HCT116 (cell line): ENCODE measurements at regions not wholly inside any gene's neighbourhood (a gene's known extent, or its start where the extent isn't known, plus 50 kb on each side); places are given as distances from the start of the nearest gene placed in this dataset.

Experiments used
- ATAC-seq: fragments of 200-7000 bp; cut with Tn5 transposase; 2 replicates; pipeline ENCODE4 v1.9.1; 2020; ENCODE audit warnings: mild to moderate bottlenecking, moderate library complexity
- BruUV-seq: library from RNA; stranded (reverse); fragments of 400-500 nt; replicated peaks from 2 replicates; lab custom pipeline; 2021; lab: Mats Ljungman, UMichigan
- CTCF ChIA-PET: fragments of 300-600 bp; sonication (Branson Sonifier 250); formaldehyde crosslinking; loops from one replicate; lab custom pipeline; 2021; ENCODE audit warnings: antibody characterized with exemption; lab: Charles Lee
- POLR2A ChIA-PET: fragments of 300-600, 350-600 bp; sonication (Branson Sonifier 250); formaldehyde crosslinking; loops from one replicate; lab custom pipeline; 2021; ENCODE audit warnings: antibody characterized with exemption; lab: Charles Lee
- RAD21 ChIA-PET, 2 experiments: fragments of 300-600 bp; sonication (Branson Sonifier 250); formaldehyde crosslinking; loops; one replicate each; lab custom pipeline; 2023; ENCODE audit warnings: low total read pairs in 2 of 2; ENCODE audit not compliant: uncharacterized antibody in 2 of 2, unreplicated experiment in 2 of 2, low non-redundant PET in 1 of 2; lab: Charles Lee
- DNase-seq: peaks from one replicate; pipeline ENCODE4 v3.0.0-alpha.2; 2010; ENCODE audit warnings: low read depth, low spot score
- H2AFZ ChIP-seq: fragments of 200-600 bp; shearing (Covaris generic), sonication (generic); 2 replicates; pipeline ENCODE4 v1.6.1; 2017; ENCODE audit warnings: low read depth, mixed run types, mixed read lengths, antibody characterized with exemption, low read length; ENCODE audit not compliant: poor library complexity, severe bottlenecking
- H3K27ac ChIP-seq: 2 replicates; pipeline ENCODE4 v1.5.1; 2012; ENCODE audit warnings: low read depth, low read length
- H3K27me3 ChIP-seq: fragments of 200-600 bp; sonication (generic); 2 replicates; pipeline ENCODE4 v1.6.1; 2016; ENCODE audit warnings: mixed run types, low read length, mixed read lengths; ENCODE audit not compliant: insufficient read depth
- H3K36me3 ChIP-seq, 2 experiments: fragments of 200-500 bp in 1 of 2; fragments of 200-600 bp in 1 of 2; sonication (Bioruptor generic) in 1 of 2; sonication (generic) in 1 of 2; 2 replicates each; pipeline versions ENCODE4 v1.5.1 to v1.6.1; 2014 to 2016; ENCODE audit warnings: low read length in 2 of 2, inconsistent platforms in 1 of 2, mixed read lengths in 1 of 2, mixed run types in 1 of 2; ENCODE audit not compliant: insufficient read depth in 2 of 2, control insufficient read depth in 1 of 2
- H3K4me1 ChIP-seq, 2 experiments: fragments of 200-600 bp in 1 of 2; sonication (generic) in 1 of 2; 2 replicates each; pipeline versions ENCODE4 v1.5.1 to v1.6.1; 2012 to 2017; ENCODE audit warnings: low read length in 2 of 2, inconsistent platforms in 1 of 2, mild to moderate bottlenecking in 1 of 2, mixed read lengths in 1 of 2, mixed run types in 1 of 2, moderate library complexity in 1 of 2; ENCODE audit not compliant: insufficient read depth in 2 of 2, control insufficient read depth in 1 of 2
- H3K4me2 ChIP-seq: fragments of 200-600 bp; sonication (generic); 2 replicates; pipeline ENCODE4 v1.6.1; 2017; ENCODE audit warnings: mixed run types, low read length, mixed read lengths
- H3K4me3 ChIP-seq, 2 experiments: fragments of 200-600 bp in 1 of 2; sonication (generic) in 1 of 2; replicated peaks in 1 of 2; 2 replicates each; pipeline ENCODE4 v1.5.1; 2011 to 2016; ENCODE audit warnings: low read length in 2 of 2, control low read depth in 1 of 2, low read depth in 1 of 2, mild to moderate bottlenecking in 1 of 2, mixed read lengths in 1 of 2, mixed run types in 1 of 2
- H3K79me2 ChIP-seq: fragments of 200-600 bp; sonication (generic); 2 replicates; pipeline ENCODE4 v1.6.1; 2017; ENCODE audit warnings: mild to moderate bottlenecking, mixed run types, low read length, moderate library complexity, mixed read lengths; ENCODE audit not compliant: insufficient read depth
- H3K9ac ChIP-seq: fragments of 200-600 bp; sonication (generic); 2 replicates; pipeline ENCODE4 v1.6.1; 2016; ENCODE audit warnings: low read length, mixed read lengths
- H3K9me2 ChIP-seq: fragments of 200-600 bp; sonication (generic), shearing (Covaris generic); 2 replicates; pipeline ENCODE4 v1.6.1; 2017; ENCODE audit warnings: mixed run types, mild to moderate bottlenecking, moderate library complexity; ENCODE audit not compliant: insufficient read depth
- H3K9me3 ChIP-seq, 2 experiments: fragments of 200-500 bp in 1 of 2; fragments of 200-600 bp in 1 of 2; sonication (Bioruptor generic) in 1 of 2; sonication (generic) in 1 of 2; 2 replicates each; pipeline ENCODE4 v1.6.1; 2014 to 2017; ENCODE audit warnings: low read length in 2 of 2, mixed read lengths in 2 of 2, inconsistent platforms in 1 of 2, low read depth in 1 of 2, mild to moderate bottlenecking in 1 of 2, mixed run types in 1 of 2, moderate library complexity in 1 of 2; ENCODE audit not compliant: control insufficient read depth in 1 of 2, insufficient read depth in 1 of 2
- H4K20me1 ChIP-seq: fragments of 200-600 bp; sonication (generic), shearing (Covaris generic); 2 replicates; pipeline ENCODE4 v1.6.1; 2017; ENCODE audit warnings: mixed run types, mild to moderate bottlenecking, moderate library complexity; ENCODE audit not compliant: insufficient read depth
- ATF3 ChIP-seq: IDR thresholded peaks from 2 replicates; pipeline ENCODE4 v1.6.1; 2012
- EGR1 ChIP-seq: IDR thresholded peaks from 2 replicates; pipeline ENCODE4 v1.6.1; 2012; ENCODE audit warnings: low read depth
- EZH2 ChIP-seq: fragments of 200-600 bp; sonication (generic); IDR thresholded peaks from 2 replicates; pipeline ENCODE4 v1.6.1; 2017; ENCODE audit warnings: antibody characterized with exemption, mixed run types
- JUND ChIP-seq: IDR thresholded peaks from 2 replicates; pipeline ENCODE4 v1.6.1; 2012
- POLR2AphosphoS5 ChIP-seq: IDR thresholded peaks from 2 replicates; pipeline ENCODE4 v1.6.1; 2011; ENCODE audit warnings: mild to moderate bottlenecking, low read depth, low read length, moderate library complexity
- RAD21 ChIP-seq: IDR thresholded peaks from 2 replicates; pipeline ENCODE4 v1.6.1; 2012; ENCODE audit warnings: low read depth, mild to moderate bottlenecking
- SIN3A ChIP-seq: IDR thresholded peaks from 2 replicates; pipeline ENCODE4 v1.6.1; 2012; ENCODE audit warnings: low read depth
- TCF7L2 ChIP-seq: IDR thresholded peaks from 2 replicates; pipeline ENCODE4 v1.7.0; 2011; ENCODE audit warnings: borderline replicate concordance, inconsistent platforms; ENCODE audit not compliant: insufficient read depth, insufficient read length; ENCODE audit errors: extremely low read depth
- ZFX ChIP-seq: fragments of 450-650 bp; IDR thresholded peaks from 2 replicates; pipeline ENCODE4 v1.6.1; 2017
- intact Hi-C: fragments of 100-400 bp; cut with micrococcal nuclease; formaldehyde crosslinking; loops from 2 replicates; pipeline ENCODE4 v1.10.0; 2022
- TF ChIP-seq, protein P1 (sequence below): IDR thresholded peaks from 2 replicates; pipeline ENCODE4 v1.6.1; 2012; ENCODE audit warnings: low read depth

GRCh38 chr9:88754886-88755285 is 219.9 kb downstream of the NXNL2 start:
- POLR2A ChIA-PET = no interaction called here
- Histone ChIP-seq H3K36me3 (no peaks in the 10 kb centered on the region), H2AFZ (no peak overlapping the region), H3K27ac (no peak overlapping the region), H3K4me2 (no peak overlapping the region), H3K9me2 (no peaks in the 10 kb centered on the region), H3K27me3 (no peaks in the 10 kb centered on the region), H3K79me2 (no peaks in the 10 kb centered on the region), H3K4me1 (no peaks in the 10 kb centered on the region), H4K20me1 (no peaks in the 10 kb centered on the region), H3K9ac (no peak overlapping the region), H3K4me3 (no peak overlapping the region), H3K9me3 (no peaks in the 10 kb centered on the region)
- intact Hi-C loops = no loop called here
- no peak for ATAC-seq
- BruUV-seq = no TSS peak
- CTCF ChIA-PET = no interaction called here
- RAD21 ChIA-PET = no interaction called here
- no peak for DNase-seq
- TF ChIP-seq POLR2AphosphoS5 (no peak), ATF3 (no peak), JUND (no peak), ZFX (no peak), RAD21 (no peak), EZH2 (no peak), EGR1 (no peak), TCF7L2 (no peak), SIN3A (no peak)
- TF ChIP-seq, protein P1, sequence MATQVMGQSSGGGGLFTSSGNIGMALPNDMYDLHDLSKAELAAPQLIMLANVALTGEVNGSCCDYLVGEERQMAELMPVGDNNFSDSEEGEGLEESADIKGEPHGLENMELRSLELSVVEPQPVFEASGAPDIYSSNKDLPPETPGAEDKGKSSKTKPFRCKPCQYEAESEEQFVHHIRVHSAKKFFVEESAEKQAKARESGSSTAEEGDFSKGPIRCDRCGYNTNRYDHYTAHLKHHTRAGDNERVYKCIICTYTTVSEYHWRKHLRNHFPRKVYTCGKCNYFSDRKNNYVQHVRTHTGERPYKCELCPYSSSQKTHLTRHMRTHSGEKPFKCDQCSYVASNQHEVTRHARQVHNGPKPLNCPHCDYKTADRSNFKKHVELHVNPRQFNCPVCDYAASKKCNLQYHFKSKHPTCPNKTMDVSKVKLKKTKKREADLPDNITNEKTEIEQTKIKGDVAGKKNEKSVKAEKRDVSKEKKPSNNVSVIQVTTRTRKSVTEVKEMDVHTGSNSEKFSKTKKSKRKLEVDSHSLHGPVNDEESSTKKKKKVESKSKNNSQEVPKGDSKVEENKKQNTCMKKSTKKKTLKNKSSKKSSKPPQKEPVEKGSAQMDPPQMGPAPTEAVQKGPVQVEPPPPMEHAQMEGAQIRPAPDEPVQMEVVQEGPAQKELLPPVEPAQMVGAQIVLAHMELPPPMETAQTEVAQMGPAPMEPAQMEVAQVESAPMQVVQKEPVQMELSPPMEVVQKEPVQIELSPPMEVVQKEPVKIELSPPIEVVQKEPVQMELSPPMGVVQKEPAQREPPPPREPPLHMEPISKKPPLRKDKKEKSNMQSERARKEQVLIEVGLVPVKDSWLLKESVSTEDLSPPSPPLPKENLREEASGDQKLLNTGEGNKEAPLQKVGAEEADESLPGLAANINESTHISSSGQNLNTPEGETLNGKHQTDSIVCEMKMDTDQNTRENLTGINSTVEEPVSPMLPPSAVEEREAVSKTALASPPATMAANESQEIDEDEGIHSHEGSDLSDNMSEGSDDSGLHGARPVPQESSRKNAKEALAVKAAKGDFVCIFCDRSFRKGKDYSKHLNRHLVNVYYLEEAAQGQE = no peak
